GM21447 (cell line): ENCODE measurements at regions not wholly inside any gene's neighbourhood (a gene's known extent, or its start where the extent isn't known, plus 50 kb on each side); places are given as distances from the start of the nearest gene placed in this dataset.

Experiments
- ATAC-seq: cut with Tn5 transposase; IDR thresholded peaks from one replicate; pipeline ENCODE4 v1.9.1; 2021; ENCODE audit not compliant: unreplicated experiment

DNA sequence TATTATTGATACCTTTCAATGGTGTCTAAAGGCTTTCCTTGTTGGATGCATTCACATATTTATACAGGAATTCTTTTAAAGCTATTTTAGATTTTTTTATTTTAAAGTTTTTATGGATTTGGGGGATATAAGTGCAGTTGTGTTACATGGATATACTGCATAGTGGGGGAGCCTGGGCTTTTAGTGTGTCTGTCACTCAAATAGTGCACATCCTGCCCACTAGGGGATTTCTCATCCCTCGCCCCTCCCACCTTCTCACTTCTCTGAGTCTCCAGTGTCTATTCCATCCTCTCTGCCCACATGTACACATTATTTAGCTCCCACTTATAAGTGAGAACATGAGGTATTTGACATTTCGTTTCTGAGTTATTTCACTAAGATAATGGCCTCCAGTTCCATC lies 154.0 kb upstream of the MKI67 start:
- ATAC-seq: no peak

DNA sequence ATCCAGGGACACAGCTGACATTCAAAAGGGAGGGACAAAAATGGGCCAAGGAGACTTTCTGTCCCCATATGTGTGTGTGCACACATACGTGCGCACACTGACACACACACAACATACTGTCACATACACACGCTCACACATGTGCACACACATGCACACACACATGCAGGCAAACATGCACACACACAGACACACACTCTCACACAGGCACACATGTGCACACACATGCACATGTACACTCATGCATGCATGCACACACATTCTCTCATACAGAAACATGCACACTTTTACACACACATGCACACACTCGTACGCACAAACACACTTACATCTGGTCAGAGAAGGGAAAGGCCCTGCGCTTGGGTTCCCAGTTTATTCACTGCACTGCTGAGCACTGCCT lies 155.1 kb upstream of the MKI67 start:
- no peak for ATAC-seq

DNA sequence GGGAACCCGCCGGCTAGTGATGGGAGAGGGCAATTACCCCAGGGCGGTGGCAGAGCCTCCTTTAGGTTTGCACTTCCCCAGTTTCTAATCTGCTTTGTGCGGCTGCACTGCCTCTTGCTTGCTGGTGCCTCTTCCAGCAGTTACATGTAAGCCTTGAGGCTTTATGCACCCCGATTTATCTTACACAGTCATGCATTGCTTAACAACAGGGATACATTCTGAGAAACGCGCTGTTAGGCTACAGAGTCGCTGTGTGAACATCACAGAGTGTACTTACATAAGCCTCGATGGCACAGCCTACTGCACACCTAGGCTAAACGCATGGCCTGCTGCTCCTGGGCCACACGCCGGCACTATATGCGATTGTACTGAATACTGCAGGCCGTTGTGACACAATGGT lies 155.6 kb upstream of the MKI67 start:
- ATAC-seq: no peak

GRCh38 chr10:128286141-128286761 lies 160.0 kb upstream of the MKI67 start:
- no peak for ATAC-seq

DNA sequence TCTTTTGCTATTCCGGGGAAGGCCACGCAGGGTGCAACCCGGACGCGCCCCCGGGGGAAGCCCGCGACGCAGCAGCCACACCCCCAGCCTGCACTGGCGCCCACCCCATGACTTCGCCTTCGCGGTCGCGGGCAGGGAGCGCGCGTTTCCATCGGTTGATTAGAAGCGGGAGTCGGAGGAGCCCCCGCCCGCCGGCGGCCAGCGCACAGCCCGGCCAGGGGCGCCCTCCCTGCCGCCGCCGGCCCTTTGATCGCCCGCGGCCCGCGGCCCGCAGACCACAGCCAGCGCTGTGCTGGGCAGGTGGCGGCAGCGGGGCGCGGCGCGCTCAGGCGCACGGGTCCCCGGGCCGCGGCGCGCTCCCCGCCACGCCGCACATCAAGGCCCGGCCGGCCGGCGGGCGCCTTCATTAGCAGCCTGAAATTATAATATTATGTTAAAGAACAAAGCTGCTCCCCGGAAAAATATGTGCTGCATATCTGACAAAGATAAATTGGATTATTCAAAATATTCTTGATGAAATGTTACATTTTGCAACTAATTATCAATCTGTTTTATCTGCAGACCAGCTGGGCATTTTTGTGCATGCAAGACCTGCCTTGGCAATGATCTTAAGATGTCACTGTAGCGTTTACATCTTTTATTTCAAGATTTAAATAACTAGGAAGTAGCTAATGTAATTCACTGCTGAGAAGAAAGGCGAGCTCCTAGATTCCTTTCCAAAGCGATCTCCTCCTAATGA lies 160.7 kb upstream of the MKI67 start:
- ATAC-seq: no peak

DNA sequence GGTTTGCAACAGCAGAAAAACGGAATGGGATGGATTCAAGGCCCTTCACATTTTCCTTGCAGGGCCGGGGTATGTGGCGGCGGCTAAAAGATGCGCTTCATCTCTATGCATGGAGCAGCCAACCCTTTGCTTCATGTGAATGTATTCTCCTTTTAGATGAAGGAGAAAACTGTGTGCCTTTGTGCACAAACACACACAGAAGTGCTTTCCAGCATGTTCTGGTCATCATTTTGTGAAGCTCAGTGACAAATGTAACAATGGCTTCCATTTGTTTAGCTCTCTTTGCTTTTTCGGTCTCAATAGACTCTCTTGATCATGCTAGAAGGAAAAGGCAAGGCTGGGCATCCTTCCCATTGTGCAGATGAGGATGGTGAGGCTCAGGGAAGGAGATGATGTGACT lies 161.7 kb upstream of the MKI67 start:
- no peak for ATAC-seq

GRCh38 chr10:128289621-128290020 lies 163.4 kb upstream of the MKI67 start:
- no peak for ATAC-seq

DNA sequence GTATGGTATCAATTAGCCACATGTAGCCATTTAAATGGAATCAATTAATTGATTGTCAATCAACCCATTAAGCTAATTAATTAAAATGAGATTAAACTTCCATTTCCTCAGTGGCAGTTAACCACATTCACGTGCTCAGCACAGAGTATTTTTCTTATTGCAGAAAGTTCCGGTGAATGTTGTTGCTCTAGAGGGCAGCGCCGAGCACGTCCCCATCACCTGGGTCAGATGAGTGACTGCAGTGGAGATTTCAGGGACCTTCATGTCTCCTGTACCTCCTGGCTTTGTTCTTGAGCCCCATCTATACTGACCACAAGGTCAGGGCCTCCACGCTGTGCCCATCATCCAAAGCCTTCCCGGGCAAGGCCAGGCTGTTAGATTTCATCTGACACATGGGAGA lies 168.8 kb upstream of the MKI67 start:
- ATAC-seq: no peak

DNA sequence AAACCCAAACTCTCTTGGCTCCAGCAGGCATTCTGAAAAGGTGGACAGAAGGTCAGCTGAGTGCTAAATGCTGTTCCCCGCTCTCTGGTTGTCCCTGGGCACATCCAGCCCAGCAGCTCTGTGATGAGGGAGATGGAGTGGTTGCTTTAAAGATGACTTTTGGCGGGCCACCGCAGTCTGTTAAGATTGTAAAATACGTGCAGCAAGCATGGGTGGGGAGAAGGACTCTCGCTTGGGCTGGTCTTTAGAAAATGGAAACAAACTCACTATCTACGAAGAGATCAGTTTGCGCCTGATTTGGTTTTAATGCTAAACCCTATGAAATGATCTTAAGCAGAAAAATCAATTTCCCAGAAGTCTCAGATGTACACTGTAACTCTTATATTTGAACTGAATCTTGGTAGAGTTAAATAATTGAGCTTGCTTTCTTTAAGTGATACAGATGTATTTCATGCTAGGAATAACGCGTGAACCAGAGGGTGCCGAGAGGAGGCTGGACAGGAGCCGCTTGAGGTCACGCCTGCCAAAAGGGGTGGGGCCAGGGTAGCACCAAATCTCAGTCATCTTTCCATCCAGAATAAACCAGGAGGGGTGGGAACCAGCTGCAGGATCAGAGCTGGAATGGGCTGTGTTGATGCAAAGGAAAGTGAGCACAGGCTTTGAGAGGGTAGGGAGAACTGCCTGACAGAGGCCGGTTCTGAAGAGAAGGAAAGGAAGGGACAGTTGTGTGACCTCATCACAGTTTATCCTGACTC lies 170.2 kb upstream of the MKI67 start:
- no peak for ATAC-seq

- ATAC-seq: no peak
Observed at GRCh38 chr10:128297709-128298378, 171.6 kb upstream of the MKI67 start.

DNA sequence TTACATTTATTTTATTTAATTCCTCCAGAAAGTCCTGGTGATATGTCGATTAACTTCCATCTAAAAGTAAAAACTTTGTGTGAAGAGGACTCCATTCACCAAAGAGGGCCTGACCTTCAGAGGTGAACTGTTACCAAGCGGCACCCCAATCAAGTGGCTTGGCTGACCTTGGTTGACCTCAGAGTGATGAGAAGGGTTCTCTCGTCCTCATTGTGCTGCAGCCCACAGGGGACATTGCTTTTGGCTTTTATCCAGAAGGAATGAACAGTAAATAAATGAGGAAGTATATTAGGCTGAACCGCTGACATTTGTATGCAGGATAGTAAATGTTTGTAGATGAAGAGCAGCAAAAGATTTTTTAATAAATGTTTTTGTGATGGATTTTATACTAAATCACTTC lies 172.4 kb upstream of the MKI67 start:
- ATAC-seq: no peak

DNA sequence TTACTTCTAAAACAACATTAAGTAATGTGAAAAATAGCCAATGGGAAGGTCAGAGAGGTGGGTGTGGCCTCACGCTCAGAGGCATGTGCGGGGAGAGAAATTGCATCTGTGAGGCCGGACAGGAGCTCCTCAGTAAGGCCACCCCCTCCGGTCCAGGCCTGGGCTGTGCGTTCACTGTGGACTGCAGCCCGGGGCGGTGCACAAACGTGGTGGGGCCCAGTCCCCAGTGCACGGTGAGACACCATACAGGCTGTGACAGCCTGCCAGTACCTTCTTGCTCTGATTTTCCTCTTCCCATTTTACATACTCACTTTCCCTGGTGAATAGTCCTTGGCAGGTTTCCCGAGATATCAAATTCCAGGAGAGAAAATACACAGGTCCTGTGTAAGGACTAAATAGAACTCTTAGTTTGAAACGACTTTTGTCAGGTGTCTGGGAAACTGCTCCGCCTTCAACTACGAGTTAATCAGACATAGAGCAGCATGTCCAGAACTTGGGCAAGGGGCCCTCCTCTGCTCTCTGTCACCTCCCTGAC lies 174.1 kb upstream of the MKI67 start:
- ATAC-seq: no peak

GRCh38 chr10:128301051-128301450 lies 174.8 kb upstream of the MKI67 start:
- no peak for ATAC-seq

- no peak for ATAC-seq
Observed at GRCh38 chr10:128302808-128303207, 176.6 kb upstream of the MKI67 start.

DNA sequence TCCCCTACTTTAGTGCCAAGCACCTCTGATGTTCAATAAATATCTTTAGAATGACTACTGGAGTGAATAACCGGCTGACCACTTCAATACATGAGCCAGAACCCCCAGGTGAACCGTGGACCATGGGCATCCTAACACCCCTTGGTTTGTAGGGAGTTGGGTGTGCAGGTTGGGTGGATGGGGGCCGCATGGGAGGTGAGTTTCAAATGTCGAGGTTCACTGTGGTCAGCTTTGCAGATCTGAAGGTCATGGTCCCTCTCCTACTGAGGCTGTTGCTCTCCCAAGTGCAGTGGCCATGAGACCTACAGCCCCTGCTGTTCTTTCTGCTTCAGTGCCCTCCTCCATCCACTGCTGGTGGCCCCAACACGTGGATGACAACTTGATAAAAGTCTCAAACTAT lies 178.0 kb upstream of the MKI67 start:
- ATAC-seq: no peak

- ATAC-seq: no peak
Observed at GRCh38 chr10:128305601-128306345, 179.6 kb upstream of the MKI67 start.

DNA sequence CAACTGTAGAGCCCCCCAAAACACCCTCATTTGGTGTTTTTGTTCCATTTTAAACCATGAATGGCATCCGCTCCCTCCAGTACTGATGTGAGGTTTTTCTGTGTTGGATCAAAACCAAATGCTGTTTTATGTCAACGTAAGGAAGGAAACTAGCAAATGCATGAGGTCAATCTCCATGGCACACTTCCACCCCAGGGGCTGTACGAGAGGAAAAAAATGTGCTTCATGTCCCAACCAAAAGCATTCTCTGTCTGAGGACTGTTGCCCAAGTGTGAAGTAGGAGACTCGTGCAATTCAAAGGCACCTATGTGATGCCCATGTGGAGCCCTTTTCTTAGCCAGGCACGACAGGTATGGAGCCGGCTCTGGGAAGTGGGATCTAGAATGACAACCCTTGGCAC lies 180.3 kb upstream of the MKI67 start:
- ATAC-seq: no peak

DNA sequence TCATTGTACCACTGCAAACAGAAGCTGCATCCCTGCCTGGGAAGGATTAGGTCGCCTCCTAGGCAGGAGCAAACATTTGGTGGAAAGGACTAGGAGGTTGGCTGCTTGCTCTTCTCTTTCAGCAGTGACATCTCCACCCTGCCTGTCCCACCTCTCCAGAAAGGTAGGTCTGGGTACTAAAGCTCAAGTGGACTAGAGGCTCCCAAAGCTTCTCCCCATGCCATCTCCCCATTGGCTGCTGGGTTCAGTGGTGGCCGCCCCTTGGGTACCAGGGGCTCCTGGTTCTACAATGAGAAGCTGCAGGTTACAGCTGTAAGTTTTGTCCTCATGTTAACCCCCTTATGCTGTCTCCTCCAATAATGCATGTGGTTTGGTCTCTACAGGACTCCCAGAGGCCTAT lies 180.7 kb upstream of the MKI67 start:
- ATAC-seq: no peak

DNA sequence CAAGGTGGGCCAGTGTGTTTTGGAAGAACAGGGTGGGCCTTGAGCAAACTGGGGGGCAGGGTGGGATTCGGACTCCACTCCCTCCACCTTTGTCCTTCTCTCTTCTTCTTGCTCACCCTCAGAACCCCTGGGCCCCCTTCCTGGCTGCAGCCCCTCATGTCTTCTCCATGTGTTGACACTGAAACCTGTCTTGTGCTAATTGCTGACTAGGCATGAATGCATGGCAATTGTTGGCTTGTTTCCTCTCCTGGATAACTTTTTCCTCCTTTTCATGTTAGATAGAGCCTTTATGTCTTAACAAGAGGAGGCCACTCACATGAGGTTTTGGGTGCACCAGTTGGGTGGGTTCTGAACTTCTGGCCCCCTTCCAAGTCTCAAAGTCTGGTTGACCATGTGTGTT lies 181.6 kb upstream of the MKI67 start:
- no peak for ATAC-seq

GRCh38 chr10:128310971-128311658 lies 184.9 kb upstream of the MKI67 start:
- ATAC-seq: no peak
